GM23338 (cell line): ENCODE measurements at regions not wholly inside any gene's neighbourhood (a gene's known extent, or its start where the extent isn't known, plus 50 kb on each side); places are given as distances from the start of the nearest gene placed in this dataset.

Experiments
- ATAC-seq: fragments of 200-7000 bp; cut with Tn5 transposase; 3 replicates; pipeline ENCODE4 v1.9.1; 2020
- DNase-seq: peaks from one replicate; pipeline ENCODE4 v3.0.0-alpha.2; 2015; ENCODE audit warnings: low spot score
- H2AFZ ChIP-seq: fragments of 200-600 bp; sonication (generic); 2 replicates; pipeline ENCODE4 v1.8.0; 2016; ENCODE audit warnings: antibody characterized with exemption, mild to moderate bottlenecking, moderate library complexity
- H3F3A ChIP-seq: fragments of 200-600 bp; sonication (generic); replicated peaks from 2 replicates; pipeline ENCODE4 v1.8.0; 2017; ENCODE audit warnings: antibody characterized with exemption, mixed run types, low read depth
- H3K27ac ChIP-seq: fragments of 200-600 bp; sonication (generic); 2 replicates; pipeline ENCODE4 v1.6.1; 2016; ENCODE audit warnings: low read depth
- H3K27me3 ChIP-seq: fragments of 200-600 bp; sonication (generic); 2 replicates; pipeline ENCODE4 v1.8.0; 2016; ENCODE audit warnings: mild to moderate bottlenecking, mixed run types, moderate library complexity; ENCODE audit not compliant: insufficient read depth
- H3K36me3 ChIP-seq: fragments of 200-600 bp; sonication (generic); 2 replicates; pipeline ENCODE4 v1.8.0; 2016; ENCODE audit warnings: mild to moderate bottlenecking; ENCODE audit not compliant: insufficient read depth
- H3K4me1 ChIP-seq: fragments of 200-600 bp; sonication (generic); 2 replicates; pipeline ENCODE4 v1.8.0; 2016; ENCODE audit warnings: mild to moderate bottlenecking, moderate library complexity; ENCODE audit not compliant: insufficient read depth
- H3K4me2 ChIP-seq: fragments of 200-600 bp; sonication (generic); 2 replicates; pipeline ENCODE4 v1.7.1; 2017; ENCODE audit warnings: mixed run types
- H3K4me3 ChIP-seq: fragments of 200-600 bp; sonication (generic); 2 replicates; pipeline ENCODE4 v1.6.1; 2016; ENCODE audit warnings: mixed run types
- H3K79me2 ChIP-seq: fragments of 200-600 bp; sonication (generic); replicated peaks from 2 replicates; pipeline ENCODE4 v1.8.0; 2017; ENCODE audit warnings: mild to moderate bottlenecking; ENCODE audit not compliant: insufficient read depth
- H3K9me2 ChIP-seq: fragments of 200-600 bp; sonication (generic); 2 replicates; pipeline ENCODE4 v1.8.0; 2017; ENCODE audit not compliant: insufficient read depth
- H4K20me1 ChIP-seq: fragments of 200-600 bp; sonication (generic); replicated peaks from 2 replicates; pipeline ENCODE4 v1.8.0; 2017; ENCODE audit warnings: mild to moderate bottlenecking; ENCODE audit not compliant: insufficient read depth
- H3K27ac Mint-ChIP-seq: 2 replicates; pipeline ENCODE4 v1.8.0; 2020; ENCODE audit warnings: inconsistent platforms, mild to moderate bottlenecking, moderate library complexity, mixed read lengths
- H3K27me3 Mint-ChIP-seq: 3 replicates; pipeline ENCODE4 v1.8.0; 2022; ENCODE audit warnings: low read depth, mild to moderate bottlenecking, moderate library complexity, mixed read lengths, inconsistent platforms; ENCODE audit not compliant: insufficient read depth, poor library complexity
- H3K36me3 Mint-ChIP-seq: 3 replicates; pipeline ENCODE4 v1.8.0; 2021; ENCODE audit warnings: low read depth, mild to moderate bottlenecking, inconsistent platforms, moderate library complexity, mixed read lengths
- H3K4me1 Mint-ChIP-seq: 3 replicates; pipeline ENCODE4 v1.8.0; 2020; ENCODE audit warnings: mild to moderate bottlenecking, inconsistent platforms, mixed read lengths
- H3K4me3 Mint-ChIP-seq: 3 replicates; pipeline ENCODE4 v1.8.0; 2021; ENCODE audit warnings: moderate library complexity, mild to moderate bottlenecking, inconsistent platforms, mixed read lengths
- H3K9me3 Mint-ChIP-seq: 3 replicates; pipeline ENCODE4 v1.8.0; 2020; ENCODE audit warnings: moderate library complexity, mild to moderate bottlenecking, inconsistent platforms, mixed read lengths
- CREB1 ChIP-seq: fragments of 250-450 bp; sonication (Bioruptor Pico); IDR thresholded peaks from 2 replicates; pipeline ENCODE4 v1.5.0; 2020; ENCODE audit warnings: low read depth, mild to moderate bottlenecking, moderate library complexity
- ETS1 ChIP-seq: IDR thresholded peaks from 2 replicates; pipeline ENCODE4 v1.6.1; 2016; ENCODE audit warnings: antibody characterized with exemption
- EZH2 ChIP-seq: fragments of 200-600 bp; sonication (generic); IDR thresholded peaks from one replicate; pipeline ENCODE4 v1.8.0; 2017; ENCODE audit warnings: antibody characterized with exemption, mild to moderate bottlenecking, low read depth; ENCODE audit not compliant: unreplicated experiment
- EZH2phosphoT487 ChIP-seq: fragments of 200-600 bp; sonication (generic); IDR thresholded peaks from one replicate; pipeline ENCODE4 v1.8.1; 2018; ENCODE audit warnings: antibody characterized with exemption; ENCODE audit not compliant: unreplicated experiment
- JUNB ChIP-seq: IDR thresholded peaks from one replicate; pipeline ENCODE4 v1.6.1; 2016; ENCODE audit warnings: antibody characterized with exemption; ENCODE audit not compliant: unreplicated experiment
- NANOG ChIP-seq: IDR thresholded peaks from 2 replicates; pipeline ENCODE4 v1.6.1; 2016; ENCODE audit warnings: antibody characterized with exemption, borderline replicate concordance
- POLR2AphosphoS5 ChIP-seq: IDR thresholded peaks from 2 replicates; pipeline ENCODE4 v1.6.1; 2016; ENCODE audit warnings: antibody characterized with exemption, low read depth
- REST ChIP-seq: IDR thresholded peaks from one replicate; pipeline ENCODE4 v1.6.1; 2018; ENCODE audit warnings: antibody characterized with exemption; ENCODE audit not compliant: unreplicated experiment
- ZNF114 ChIP-seq: fragments of 250-450 bp; sonication (Bioruptor Pico); IDR thresholded peaks from 2 replicates; pipeline ENCODE4 v1.5.0; 2020; ENCODE audit warnings: mild to moderate bottlenecking, moderate library complexity
- ZNF331 ChIP-seq: fragments of 250-450 bp; sonication (Bioruptor Pico); IDR thresholded peaks from 2 replicates; pipeline ENCODE4 v1.5.0; 2020; ENCODE audit warnings: low read depth, mild to moderate bottlenecking, moderate library complexity

GRCh38 chr16:51022955-51023354, 128.1 kb downstream of the SALL1 start (continued):
- TF ChIP-seq REST (no peak), ETS1 (no peak), ZNF114 (CRISPR knock-in tag) (no peak)

GRCh38 chr16:51019617-51020016, 131.5 kb downstream of the SALL1 start:
- Mint-ChIP-seq H3K27me3 (peaks cover 1% of the 10 kb centered on the region), H3K4me3 (no peak overlapping the region), H3K27ac (no peak overlapping the region), H3K36me3 (no peaks in the 10 kb centered on the region), H3K9me3 (no peaks in the 10 kb centered on the region; the same call in 2 of the 3 replicates), H3K4me1 (peaks cover 7% of the 10 kb centered on the region)
- Histone ChIP-seq H3K27me3 (no peaks in the 10 kb centered on the region), H2AFZ (no peak overlapping the region), H3K4me3 (no peak overlapping the region), H3K9me2 (no peaks in the 10 kb centered on the region), H3K27ac (no peak overlapping the region), H3K79me2 (no peaks in the 10 kb centered on the region), H3K4me1 (peaks cover under 1% of the 10 kb centered on the region; the same call in 1 of the 2 replicates), H3K36me3 (no peaks in the 10 kb centered on the region), H3K4me2 (no peak overlapping the region), H3F3A (no peaks in the 10 kb centered on the region), H4K20me1 (no peaks in the 10 kb centered on the region)
- TF ChIP-seq REST (no peak), ZNF331 (CRISPR knock-in tag) (no peak), CREB1 (CRISPR knock-in tag) (no peak), POLR2AphosphoS5 (no peak), JUNB (no peak), NANOG (no peak), EZH2 (no peak), EZH2phosphoT487 (no peak)
- no peak for DNase-seq
- ATAC-seq = no peak
